NB4 (cell line): ENCODE measurements at regions not wholly inside any gene's neighbourhood (a gene's known extent, or its start where the extent isn't known, plus 50 kb on each side); places are given as distances from the start of the nearest gene placed in this dataset.

Source experiments
- CTCF ChIP-seq: IDR thresholded peaks from one replicate; pipeline ENCODE4 v1.5.1; 2012; ENCODE audit warnings: low read depth, low read length
- MAX ChIP-seq: IDR thresholded peaks from 2 replicates; pipeline ENCODE4 v1.6.1; 2011; ENCODE audit warnings: low read depth, low read length
- POLR2A ChIP-seq: IDR thresholded peaks from 2 replicates; pipeline ENCODE4 v1.6.1; 2011; ENCODE audit warnings: mild to moderate bottlenecking; ENCODE audit not compliant: insufficient read length; ENCODE audit errors: extremely low read depth

- TF ChIP-seq CTCF = no peak
- no peak for TF ChIP-seq MAX
- TF ChIP-seq POLR2A = no peak
Measured at GRCh38 chr14:22450266-22450665, 138.8 kb downstream of the DAD1 start.
